D721Med (cell line): ENCODE measurements at regions not wholly inside any gene's neighbourhood (a gene's known extent, or its start where the extent isn't known, plus 50 kb on each side); places are given as distances from the start of the nearest gene placed in this dataset.

Experiments
- DNase-seq: peaks from one replicate; pipeline ENCODE4 v3.0.0; 2011; ENCODE audit warnings: low spot score; ENCODE audit not compliant: insufficient read length
- FAIRE-seq: peaks from 2 replicates; lab custom pipeline; 2011; peaks lifted over from hg19 to GRCh38; lab: Jason Lieb, UNC
- TF ChIP-seq, protein P1 (sequence below): IDR thresholded peaks from 2 replicates; pipeline ENCODE4 v1.5.1; 2012; ENCODE audit warnings: mild to moderate bottlenecking, control low read depth; ENCODE audit not compliant: insufficient read depth; ENCODE audit errors: missing control alignments

DNA sequence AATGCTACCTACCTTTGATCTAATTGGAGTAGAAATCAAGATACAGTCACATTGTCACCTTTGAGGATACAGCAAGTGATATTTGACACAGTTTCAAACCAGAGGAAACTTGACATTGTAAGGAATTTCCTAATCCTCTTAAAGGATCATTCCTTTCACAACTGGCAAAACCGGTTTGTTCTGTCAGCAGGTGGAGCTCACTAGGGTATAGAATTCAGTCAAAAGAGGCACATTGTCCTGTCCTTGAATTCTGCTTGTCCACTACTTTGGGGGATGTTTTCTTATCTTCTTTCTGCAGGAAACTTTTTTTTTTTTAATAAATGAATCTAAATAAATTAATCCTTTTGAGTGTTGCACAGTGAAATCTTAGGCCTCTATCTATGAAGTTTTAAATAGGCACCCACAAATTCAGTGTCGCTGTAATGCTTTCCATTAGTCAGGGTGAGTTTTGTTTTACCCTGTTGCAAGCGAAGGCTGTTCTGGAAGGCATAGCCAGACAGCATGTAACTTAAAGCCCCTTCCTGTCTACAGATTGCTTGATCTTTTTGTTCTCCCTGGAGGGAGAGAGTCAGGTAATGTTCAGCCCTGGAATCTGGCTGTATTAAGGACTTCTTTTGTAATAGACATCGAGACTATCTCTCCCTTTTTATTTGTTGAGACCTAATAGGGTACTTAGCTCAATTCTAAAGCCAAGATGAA, 285.0 kb upstream of the RGS6 start:
- TF ChIP-seq, protein P1, sequence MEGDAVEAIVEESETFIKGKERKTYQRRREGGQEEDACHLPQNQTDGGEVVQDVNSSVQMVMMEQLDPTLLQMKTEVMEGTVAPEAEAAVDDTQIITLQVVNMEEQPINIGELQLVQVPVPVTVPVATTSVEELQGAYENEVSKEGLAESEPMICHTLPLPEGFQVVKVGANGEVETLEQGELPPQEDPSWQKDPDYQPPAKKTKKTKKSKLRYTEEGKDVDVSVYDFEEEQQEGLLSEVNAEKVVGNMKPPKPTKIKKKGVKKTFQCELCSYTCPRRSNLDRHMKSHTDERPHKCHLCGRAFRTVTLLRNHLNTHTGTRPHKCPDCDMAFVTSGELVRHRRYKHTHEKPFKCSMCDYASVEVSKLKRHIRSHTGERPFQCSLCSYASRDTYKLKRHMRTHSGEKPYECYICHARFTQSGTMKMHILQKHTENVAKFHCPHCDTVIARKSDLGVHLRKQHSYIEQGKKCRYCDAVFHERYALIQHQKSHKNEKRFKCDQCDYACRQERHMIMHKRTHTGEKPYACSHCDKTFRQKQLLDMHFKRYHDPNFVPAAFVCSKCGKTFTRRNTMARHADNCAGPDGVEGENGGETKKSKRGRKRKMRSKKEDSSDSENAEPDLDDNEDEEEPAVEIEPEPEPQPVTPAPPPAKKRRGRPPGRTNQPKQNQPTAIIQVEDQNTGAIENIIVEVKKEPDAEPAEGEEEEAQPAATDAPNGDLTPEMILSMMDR: peak; percentile 20
- FAIRE-seq: peak; percentile 64
- no peak for DNase-seq

DNA sequence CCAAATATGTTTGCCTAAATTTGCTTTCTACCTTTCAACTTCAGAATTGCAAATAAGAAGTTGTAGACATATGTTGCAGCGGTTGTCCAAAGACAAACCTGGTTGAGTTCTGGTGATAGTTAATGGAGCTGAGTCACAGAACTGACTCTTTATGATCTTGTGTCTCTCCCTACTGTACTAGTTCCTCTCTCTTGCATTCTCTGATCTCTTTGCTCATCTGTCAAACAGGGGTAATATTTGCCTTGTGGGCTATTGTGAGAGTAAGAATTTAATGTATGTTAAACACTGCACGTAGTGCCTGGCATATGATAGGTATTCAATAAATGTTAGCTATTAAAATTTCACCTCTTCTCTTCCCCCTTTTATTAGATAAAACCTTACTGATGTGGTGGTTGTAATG, 283.5 kb upstream of the RGS6 start:
- DNase-seq: no peak
- no peak for FAIRE-seq
- TF ChIP-seq, protein P1: no peak

DNA sequence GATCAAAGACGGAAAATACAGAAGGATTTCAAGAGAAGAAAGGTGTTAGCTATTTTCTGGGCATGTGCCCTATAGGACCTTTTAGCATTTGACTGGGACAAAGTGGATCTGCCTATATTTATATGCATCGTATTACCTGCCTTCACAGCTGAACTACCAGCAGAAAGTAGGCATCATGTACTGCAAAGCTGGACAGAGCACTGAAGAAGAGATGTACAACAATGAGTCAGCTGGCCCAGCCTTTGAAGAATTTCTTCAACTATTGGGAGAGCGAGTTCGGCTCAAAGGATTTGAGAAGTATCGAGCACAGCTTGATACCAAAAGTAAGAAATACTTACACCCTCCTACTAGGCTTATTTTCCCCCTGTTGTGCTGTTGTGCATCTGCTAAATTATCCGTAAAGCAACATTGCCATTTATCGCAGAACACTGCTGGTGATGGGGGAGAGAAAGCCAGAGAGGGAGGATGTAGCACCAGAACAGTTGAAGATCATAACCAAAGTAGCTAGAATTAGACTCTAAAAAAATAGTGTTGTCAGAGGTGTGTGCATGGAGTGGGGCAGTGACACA, 282.0 kb upstream of the RGS6 start:
- no peak for DNase-seq
- TF ChIP-seq, protein P1: no peak

DNA sequence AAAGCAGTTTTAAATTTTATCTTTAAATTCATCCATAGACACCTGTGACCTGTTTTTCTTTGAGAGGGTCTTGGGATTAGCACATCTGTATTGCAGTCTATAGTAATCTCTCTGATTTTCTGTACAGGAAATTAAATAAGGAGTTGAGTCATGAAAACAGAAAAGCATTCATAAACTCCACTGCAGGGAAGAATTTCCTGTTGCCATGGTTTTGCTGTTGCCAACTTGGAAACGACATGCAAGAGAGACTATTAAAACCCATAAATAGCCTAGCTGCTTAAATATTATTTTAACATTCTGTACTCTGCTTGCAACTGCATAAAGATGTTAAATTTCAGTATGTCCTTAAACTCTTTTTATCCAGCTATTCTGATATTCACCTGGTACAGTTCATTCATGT, 281.0 kb upstream of the RGS6 start:
- DNase-seq: no peak
- TF ChIP-seq, protein P1: no peak
- FAIRE-seq: no peak

More for the DNA sequence above, 282.0 kb upstream of the RGS6 start:
- FAIRE-seq: no peak

DNA sequence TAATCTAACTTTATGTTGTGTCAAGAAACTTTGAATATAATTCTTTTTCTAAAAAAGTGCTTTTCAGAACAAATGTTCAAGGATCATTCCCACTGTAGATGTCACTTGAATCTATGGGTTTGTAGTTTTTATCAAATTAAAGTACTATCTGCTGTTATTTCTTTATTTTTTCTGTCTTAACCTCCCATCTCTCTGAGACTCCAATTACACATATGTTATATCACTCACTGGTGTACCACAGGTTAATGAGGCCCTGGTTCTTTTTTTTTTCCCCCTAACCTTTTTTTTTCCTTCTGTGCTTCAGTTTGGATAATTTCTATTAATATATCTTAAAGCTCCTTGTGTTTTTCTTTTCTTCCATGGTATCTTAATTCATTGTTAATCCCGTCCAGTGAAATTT, 279.9 kb upstream of the RGS6 start:
- no peak for DNase-seq
- no peak for FAIRE-seq
- TF ChIP-seq, protein P1: no peak

DNA sequence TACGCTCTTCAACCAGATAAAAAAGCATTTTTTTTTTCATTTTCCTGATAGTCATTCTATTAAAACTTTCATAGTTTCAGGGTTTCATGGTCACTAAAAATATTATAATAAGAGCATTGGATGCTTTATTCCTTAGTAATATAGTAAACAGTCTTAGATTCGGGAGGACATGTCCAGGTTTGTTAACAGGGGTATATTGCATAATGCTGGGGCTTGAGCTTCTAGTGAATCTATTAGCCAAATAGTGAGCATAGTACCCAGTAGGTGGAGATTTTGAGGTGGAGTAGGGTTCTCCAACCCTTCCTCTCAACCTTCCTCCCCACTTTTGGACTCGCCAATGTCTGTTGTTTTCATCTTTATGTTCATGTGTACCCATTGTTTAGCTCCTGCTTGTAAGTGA, 277.4 kb upstream of the RGS6 start:
- FAIRE-seq (no peak), DNase-seq (no peak)

More for the DNA sequence above, 277.4 kb upstream of the RGS6 start:
- TF ChIP-seq, protein P1: no peak
